ENCODE measurements at regions not wholly inside any gene's neighbourhood (a gene's known extent, or its start where the extent isn't known, plus 50 kb on each side); places are given as distances from the start of the nearest gene placed in this dataset.

DNA sequence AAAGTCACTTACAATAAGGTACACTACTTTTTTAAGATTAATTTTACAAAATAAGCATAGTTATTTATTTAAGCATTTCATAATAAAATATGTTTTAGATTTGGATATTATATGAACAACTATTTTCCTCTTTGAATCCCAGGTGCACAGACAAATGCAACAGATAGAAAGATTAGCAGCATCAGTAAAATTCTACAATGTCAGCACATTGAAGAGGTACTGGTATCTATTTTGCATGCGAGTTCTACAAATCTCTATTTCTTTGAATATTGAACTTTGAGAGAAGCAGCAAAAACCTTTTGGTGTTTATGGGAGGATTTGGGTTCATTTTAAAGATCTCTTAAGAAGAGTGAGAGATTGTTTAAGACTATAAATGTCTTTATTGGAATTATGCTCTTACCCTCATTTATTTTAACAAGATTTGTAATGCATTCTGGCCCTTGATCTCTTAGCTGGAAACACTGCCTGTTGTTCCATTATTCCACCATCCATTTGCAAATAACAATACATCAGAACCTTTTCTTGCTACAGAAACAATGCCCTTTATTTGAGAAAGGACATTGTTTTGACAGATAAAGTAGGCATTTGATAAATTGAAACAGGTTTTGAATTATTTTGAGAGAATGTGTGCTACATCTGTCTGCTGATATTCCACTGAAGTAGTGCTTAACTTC, 558.8 kb upstream of the KLHL1 start:
- H4K20me1 ChIP-seq (ENCODE audit: insufficient read depth, low read length), result no peaks in the 10 kb centered on the region
- WGBS (ENCODE audit: low lambda C conversion rate), result 36% methylated on average over 1 of the region's 1 CpG

DNA sequence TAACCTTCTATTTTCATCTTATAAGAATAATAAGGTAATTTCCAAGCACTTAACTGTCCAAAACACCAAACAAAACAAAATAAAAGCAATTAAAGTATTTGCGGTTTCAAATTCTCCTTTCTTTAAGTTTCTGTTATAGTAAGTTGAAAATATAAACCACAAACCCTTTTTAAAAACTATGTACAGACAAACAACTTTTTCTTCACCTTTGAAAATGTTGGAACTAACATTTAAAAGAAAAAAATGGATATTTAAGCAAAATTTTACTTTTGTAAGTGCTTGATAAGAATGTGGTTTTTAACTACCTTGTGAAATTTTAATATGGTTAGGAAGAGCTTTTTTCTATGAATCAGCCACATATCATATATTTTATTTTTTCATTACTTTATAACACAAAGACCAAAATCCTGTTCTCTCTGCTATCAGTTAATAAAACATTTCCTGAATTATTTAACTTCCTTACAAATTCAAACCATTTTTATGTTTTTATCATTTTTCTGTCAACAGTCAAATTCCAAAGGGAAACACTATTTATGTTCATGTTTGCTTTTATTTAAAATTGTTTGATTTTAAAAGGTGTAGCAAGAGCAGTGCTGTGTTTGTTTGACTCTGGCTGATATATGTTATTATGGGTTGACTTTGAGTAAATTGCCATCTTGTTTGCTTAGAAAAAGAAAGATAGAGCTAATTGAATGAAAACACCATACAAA, 554.1 kb upstream of the KLHL1 start:
- H3K36me3 ChIP-seq (replicated peaks in 1 of 2; ENCODE audit: control insufficient read depth in 1 of 2, insufficient read depth in 2 of 2, low read length in 2 of 2), result no peaks in the 10 kb centered on the region
- TF ChIP-seq CENPBD1 (CRISPR knock-in tag; IDR thresholded peaks at IDR 0.05; ENCODE audit: borderline replicate concordance, low read depth) (no peak), ZNF274 (CRISPR knock-in tag; IDR thresholded peaks at IDR 0.05) (no peak), ZNF331 (CRISPR knock-in tag; IDR thresholded peaks at IDR 0.05) (no peak), HMG20B (CRISPR knock-in tag; conservative IDR thresholded peaks at IDR 0.05) (no peak), SCMH1 (CRISPR knock-in tag; IDR thresholded peaks at IDR 0.05; ENCODE audit: borderline replicate concordance) (no peak), BCL6 (CRISPR knock-in tag; IDR thresholded peaks at IDR 0.05) (no peak), SIX4 (CRISPR knock-in tag; IDR thresholded peaks at IDR 0.05) (no peak), FOXK2 (IDR thresholded peaks at IDR 0.05) (no peak), NFE2L2 (IDR thresholded peaks at IDR 0.05; ENCODE audit: low read length) (no peak), ZMAT3 (CRISPR knock-in tag; conservative IDR thresholded peaks at IDR 0.05) (no peak), RORA (CRISPR knock-in tag; IDR thresholded peaks at IDR 0.05) (no peak), ZIK1 (CRISPR knock-in tag; IDR thresholded peaks at IDR 0.05; ENCODE audit: borderline replicate concordance, low read depth) (no peak), ARID2 (CRISPR knock-in tag; IDR thresholded peaks at IDR 0.05; ENCODE audit: borderline replicate concordance) (no peak), KLF9 (CRISPR knock-in tag; IDR thresholded peaks at IDR 0.05; ENCODE audit: low read depth) (no peak), ZMYM2 (CRISPR knock-in tag; IDR thresholded peaks at IDR 0.05) (no peak)
- intact Hi-C loops (cut with micrococcal nuclease; ENCODE audit: unreplicated experiment) (no loop called here), in situ Hi-C loops (cut with HindIII; ENCODE audit: extremely low pct_ligation_motif_present, low pct_unique_long_range_greater_than_20kb) (no loop called here)
- no peak overlapping the region for H3K27ac ChIP-seq (ENCODE audit: extremely low read length, insufficient read depth, low read length)
- no peaks in the 10 kb centered on the region for H3K4me1 ChIP-seq (ENCODE audit: insufficient read depth, low read length)
- CTCF ChIA-PET (ENCODE audit: low intra/inter-chr PET ratio, low total read pairs), result no interaction called here
- H2AFZ ChIP-seq (ENCODE audit: low read length), result no peak overlapping the region
- H3K27me3 ChIP-seq (ENCODE audit: control insufficient read depth in 1 of 2, insufficient read depth in 2 of 2, low read length in 2 of 2), result no peaks in the 10 kb centered on the region; a peak in 1 of 5 replicates
- no peak overlapping the region for H3K4me2 ChIP-seq (ENCODE audit: low read depth, low read length)
- H3K79me2 ChIP-seq (ENCODE audit: insufficient read depth, low read length), result no peaks in the 10 kb centered on the region
- no peak overlapping the region for H3K4me3 ChIP-seq (replicated peaks in 1 of 3; ENCODE audit: insufficient read depth in 1 of 3, low read depth in 2 of 3, low read length in 3 of 3)
- no peak for FAIRE-seq
- H3K9me3 ChIP-seq (ENCODE audit: low read length), result no peaks in the 10 kb centered on the region
- DNase-seq (ENCODE audit: low spot score), result no peak
- POLR2A ChIA-PET, result no interaction called here
- no peak overlapping the region for H3K9ac ChIP-seq (ENCODE audit: insufficient read depth, low read depth, low read length)
- 0% methylated on average over 1 of the region's 1 CpG for WGBS (ENCODE audit: low lambda C conversion rate)
- ATAC-seq, result no peak
- no peaks in the 10 kb centered on the region for H4K20me1 ChIP-seq (ENCODE audit: insufficient read depth, low read length)
- BruUV-seq (replicated peaks), result no TSS peak

More for the DNA sequence above, 558.8 kb upstream of the KLHL1 start:
- H3K9me3 ChIP-seq (ENCODE audit: low read length), result no peaks in the 10 kb centered on the region
- H3K79me2 ChIP-seq (ENCODE audit: insufficient read depth, low read length), result no peaks in the 10 kb centered on the region
- CTCF ChIA-PET (ENCODE audit: low intra/inter-chr PET ratio, low total read pairs), result no interaction called here
- no peak overlapping the region for H3K9ac ChIP-seq (ENCODE audit: insufficient read depth, low read depth, low read length)
- TF ChIP-seq MAFF (IDR thresholded peaks at IDR 0.05; ENCODE audit: low read depth, low read length), result peak; percentile 60
- no peak for TF ChIP-seq KDM6A (CRISPR knock-in tag; IDR thresholded peaks at IDR 0.05; ENCODE audit: low read depth)
- TF ChIP-seq MAFK (conservative IDR thresholded peaks at IDR 0.05 in 1 of 2, IDR thresholded peaks at IDR 0.05 in 1 of 2; ENCODE audit: low read length in 2 of 2), result peak in 1 of 2 experiments; percentile 70; a peak in 3 of 4 replicates
- no peak overlapping the region for H3K27ac ChIP-seq (ENCODE audit: extremely low read length, insufficient read depth, low read length)
- no peak overlapping the region for H2AFZ ChIP-seq (ENCODE audit: low read length)
- no peaks in the 10 kb centered on the region for H3K4me1 ChIP-seq (ENCODE audit: insufficient read depth, low read length)
- H3K4me2 ChIP-seq (ENCODE audit: low read depth, low read length), result no peak overlapping the region
- no peaks in the 10 kb centered on the region; a peak in 1 of 5 replicates for H3K27me3 ChIP-seq (ENCODE audit: control insufficient read depth in 1 of 2, insufficient read depth in 2 of 2, low read length in 2 of 2)
- POLR2A ChIA-PET, result no interaction called here
- intact Hi-C loops (cut with micrococcal nuclease; ENCODE audit: unreplicated experiment), result no loop called here
- ATAC-seq (no peak), DNase-seq (ENCODE audit: low spot score) (no peak), FAIRE-seq (no peak)
- in situ Hi-C loops (cut with HindIII; ENCODE audit: extremely low pct_ligation_motif_present, low pct_unique_long_range_greater_than_20kb), result no loop called here
- H3K4me3 ChIP-seq (replicated peaks in 1 of 3; ENCODE audit: insufficient read depth in 1 of 3, low read depth in 2 of 3, low read length in 3 of 3), result no peak overlapping the region
- no peaks in the 10 kb centered on the region for H3K36me3 ChIP-seq (replicated peaks in 1 of 2; ENCODE audit: control insufficient read depth in 1 of 2, insufficient read depth in 2 of 2, low read length in 2 of 2)
- BruUV-seq (replicated peaks), result no TSS peak
